Keratinocyte (primary cell): ENCODE measurements at regions not wholly inside any gene's neighbourhood (a gene's known extent, or its start where the extent isn't known, plus 50 kb on each side); places are given as distances from the start of the nearest gene placed in this dataset.

ENCODE experiments used
- DNase-seq: peaks from one replicate; pipeline ENCODE4 v3.0.0-alpha.2; 2011; ENCODE audit warnings: low read depth, missing footprints, low spot score
- FAIRE-seq: peaks from 2 replicates; lab custom pipeline; 2011; peaks lifted over from hg19 to GRCh38; lab: Jason Lieb, UNC
- H2AFZ ChIP-seq: 2 replicates; pipeline ENCODE4 v1.6.0; 2012; ENCODE audit warnings: low read length, control low read depth, inconsistent platforms; ENCODE audit not compliant: control insufficient read depth
- H3K27ac ChIP-seq: 2 replicates; pipeline ENCODE4 v1.5.1; 2011; ENCODE audit warnings: low read length; ENCODE audit not compliant: control insufficient read depth, insufficient read depth
- H3K27me3 ChIP-seq: 3 replicates; pipeline ENCODE4 v1.6.0; 2011; ENCODE audit warnings: low read length; ENCODE audit not compliant: control insufficient read depth, insufficient read depth; ENCODE audit errors: extremely low read depth
- H3K36me3 ChIP-seq, 2 experiments: 2 replicates in 1 of 2; 3 replicates in 1 of 2; pipeline ENCODE4 v1.5.1; 2011; ENCODE audit warnings: low read length in 2 of 2, mild to moderate bottlenecking in 1 of 2; ENCODE audit not compliant: control insufficient read depth in 2 of 2, insufficient read depth in 2 of 2; ENCODE audit errors: extremely low read depth in 1 of 2
- H3K4me1 ChIP-seq: 3 replicates; pipeline ENCODE4 v1.5.1; 2011; ENCODE audit warnings: low read length; ENCODE audit not compliant: control insufficient read depth, insufficient read depth; ENCODE audit errors: extremely low read depth
- H3K4me2 ChIP-seq: 3 replicates; pipeline ENCODE4 v1.6.0; 2011; ENCODE audit warnings: low read depth, low read length; ENCODE audit not compliant: control insufficient read depth, insufficient read depth; ENCODE audit errors: extremely low read depth
- H3K4me3 ChIP-seq, 3 experiments: fragments of 200-600 bp in 1 of 3; sonication (generic) in 1 of 3; 2 replicates in 2 of 3; 3 replicates in 1 of 3; pipeline ENCODE4 v1.5.1; 2011 to 2016; ENCODE audit warnings: low read length in 3 of 3, mild to moderate bottlenecking in 3 of 3, control low read depth in 2 of 3, inconsistent platforms in 1 of 3, low read depth in 1 of 3, mixed read lengths in 1 of 3, mixed run types in 1 of 3, moderate library complexity in 1 of 3; ENCODE audit not compliant: control insufficient read depth in 2 of 3, insufficient read depth in 2 of 3; ENCODE audit errors: extremely low read depth in 1 of 3
- H3K79me2 ChIP-seq: 2 replicates; pipeline ENCODE4 v1.6.0; 2012; ENCODE audit warnings: low read length; ENCODE audit not compliant: control insufficient read depth, insufficient read depth
- H3K9ac ChIP-seq: 3 replicates; pipeline ENCODE4 v1.6.0; 2011; ENCODE audit warnings: low read length; ENCODE audit not compliant: control insufficient read depth, insufficient read depth; ENCODE audit errors: extremely low read depth
- H3K9me1 ChIP-seq: 3 replicates; pipeline ENCODE4 v1.6.0; 2011; ENCODE audit warnings: low read length; ENCODE audit not compliant: control insufficient read depth, insufficient read depth; ENCODE audit errors: extremely low read depth
- H3K9me3 ChIP-seq: 2 replicates; pipeline ENCODE4 v1.5.1; 2012; ENCODE audit warnings: low read depth, low read length; ENCODE audit not compliant: control insufficient read depth
- H4K20me1 ChIP-seq: 3 replicates; pipeline ENCODE4 v1.6.0; 2011; ENCODE audit warnings: low read length; ENCODE audit not compliant: control insufficient read depth, insufficient read depth; ENCODE audit errors: extremely low read depth
- EZH2 ChIP-seq: IDR thresholded peaks from one replicate; pipeline ENCODE4 v1.6.1; 2012; ENCODE audit warnings: inconsistent platforms, mild to moderate bottlenecking, low read length, moderate library complexity
- dilution Hi-C: fragments of 300-500 bp; cut with MboI; formaldehyde crosslinking; loops from one replicate; pipeline ENCODE4 v1.7.0; 2020; ENCODE audit warnings: low sequenced_read_pairs; ENCODE audit not compliant: extremely low pct_ligation_motif_present
- TF ChIP-seq, protein P1 (sequence below), 3 experiments: IDR thresholded peaks in 1 of 3; conservative IDR thresholded peaks in 1 of 3; optimal IDR thresholded peaks in 1 of 3; 2 replicates in 2 of 3; 3 replicates in 1 of 3; pipeline versions ENCODE3 to v1.5.1; 2011; ENCODE audit warnings: low read length in 3 of 3, mild to moderate bottlenecking in 3 of 3, moderate library complexity in 2 of 3, control low read depth in 1 of 3, inconsistent platforms in 1 of 3; ENCODE audit not compliant: insufficient read depth in 2 of 3; ENCODE audit errors: extremely low read depth in 1 of 3

GRCh38 chr18:73918816-73919215 is 228.8 kb downstream of the FBXO15 start:
- Histone ChIP-seq H3K27ac (no peak overlapping the region), H4K20me1 (no peaks in the 10 kb centered on the region), H3K4me2 (no peak overlapping the region), H3K79me2 (no peaks in the 10 kb centered on the region), H3K9me3 (no peaks in the 10 kb centered on the region), H3K27me3 (no peaks in the 10 kb centered on the region), H3K36me3 (no peaks in the 10 kb centered on the region), H2AFZ (no peak overlapping the region), H3K9me1 (no peaks in the 10 kb centered on the region), H3K4me3 (no peak overlapping the region), H3K4me1 (no peaks in the 10 kb centered on the region), H3K9ac (no peak overlapping the region)
- TF ChIP-seq EZH2 = no peak
- TF ChIP-seq, protein P1, sequence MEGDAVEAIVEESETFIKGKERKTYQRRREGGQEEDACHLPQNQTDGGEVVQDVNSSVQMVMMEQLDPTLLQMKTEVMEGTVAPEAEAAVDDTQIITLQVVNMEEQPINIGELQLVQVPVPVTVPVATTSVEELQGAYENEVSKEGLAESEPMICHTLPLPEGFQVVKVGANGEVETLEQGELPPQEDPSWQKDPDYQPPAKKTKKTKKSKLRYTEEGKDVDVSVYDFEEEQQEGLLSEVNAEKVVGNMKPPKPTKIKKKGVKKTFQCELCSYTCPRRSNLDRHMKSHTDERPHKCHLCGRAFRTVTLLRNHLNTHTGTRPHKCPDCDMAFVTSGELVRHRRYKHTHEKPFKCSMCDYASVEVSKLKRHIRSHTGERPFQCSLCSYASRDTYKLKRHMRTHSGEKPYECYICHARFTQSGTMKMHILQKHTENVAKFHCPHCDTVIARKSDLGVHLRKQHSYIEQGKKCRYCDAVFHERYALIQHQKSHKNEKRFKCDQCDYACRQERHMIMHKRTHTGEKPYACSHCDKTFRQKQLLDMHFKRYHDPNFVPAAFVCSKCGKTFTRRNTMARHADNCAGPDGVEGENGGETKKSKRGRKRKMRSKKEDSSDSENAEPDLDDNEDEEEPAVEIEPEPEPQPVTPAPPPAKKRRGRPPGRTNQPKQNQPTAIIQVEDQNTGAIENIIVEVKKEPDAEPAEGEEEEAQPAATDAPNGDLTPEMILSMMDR (optimal IDR thresholded peaks at IDR 0.05 in 1 of 3, IDR thresholded peaks at IDR 0.05 in 1 of 3, conservative IDR thresholded peaks at IDR 0.05 in 1 of 3; ENCODE audit: extremely low read depth in 1 of 3, insufficient read depth in 2 of 3, low read length in 3 of 3) = no peak
- DNase-seq (no peak), FAIRE-seq (no peak)
- dilution Hi-C loops = no loop called here

- TF ChIP-seq, protein P1 (optimal IDR thresholded peaks at IDR 0.05 in 1 of 3, IDR thresholded peaks at IDR 0.05 in 1 of 3, conservative IDR thresholded peaks at IDR 0.05 in 1 of 3; ENCODE audit: extremely low read depth in 1 of 3, insufficient read depth in 2 of 3, low read length in 3 of 3) = no peak
- TF ChIP-seq EZH2 = no peak
- Histone ChIP-seq H3K27ac (no peak overlapping the region), H3K79me2 (no peaks in the 10 kb centered on the region), H3K4me1 (no peaks in the 10 kb centered on the region), H3K9ac (no peak overlapping the region), H3K27me3 (no peaks in the 10 kb centered on the region), H3K4me2 (no peak overlapping the region), H3K36me3 (no peaks in the 10 kb centered on the region), H2AFZ (no peak overlapping the region), H3K9me3 (no peaks in the 10 kb centered on the region), H4K20me1 (no peaks in the 10 kb centered on the region), H3K4me3 (no peak overlapping the region), H3K9me1 (no peaks in the 10 kb centered on the region)
- dilution Hi-C loops = no loop called here
- no peak for FAIRE-seq
- DNase-seq = no peak
Measured at GRCh38 chr18:73917046-73917445, 230.6 kb downstream of the FBXO15 start.
